WTC11 (cell line): ENCODE measurements at regions not wholly inside any gene's neighbourhood (a gene's known extent, or its start where the extent isn't known, plus 50 kb on each side); places are given as distances from the start of the nearest gene placed in this dataset.

Source experiments
- ATAC-seq: fragments of 200-7000 bp; cut with Tn5 transposase; 2 replicates; pipeline ENCODE4 v1.10.0; 2021; ENCODE audit warnings: mild to moderate bottlenecking, moderate library complexity
- CTCF ChIA-PET: fragments of 300-600 bp; sonication (Branson Sonifier 250); formaldehyde crosslinking; loops from one replicate; lab custom pipeline; 2021; ENCODE audit warnings: antibody characterized with exemption; lab: Charles Lee
- POLR2A ChIA-PET: fragments of 350-600 bp; sonication (Branson Sonifier 250); formaldehyde crosslinking; loops from one replicate; lab custom pipeline; 2021; ENCODE audit warnings: antibody characterized with exemption; lab: Charles Lee
- DNase-seq: peaks from one replicate; pipeline ENCODE4 v3.0.0; 2021; ENCODE audit warnings: low spot score
- H3K27ac Mint-ChIP-seq: 2 replicates; pipeline ENCODE4 v1.8.0; 2021; ENCODE audit warnings: mixed read lengths
- H3K27me3 Mint-ChIP-seq: 2 replicates; pipeline ENCODE4 v1.8.0; 2021; ENCODE audit warnings: low read depth, mild to moderate bottlenecking, moderate library complexity, mixed read lengths
- H3K36me3 Mint-ChIP-seq: 2 replicates; pipeline ENCODE4 v1.8.0; 2021; ENCODE audit warnings: mixed read lengths
- H3K4me1 Mint-ChIP-seq: 2 replicates; pipeline ENCODE4 v1.8.0; 2022; ENCODE audit warnings: mixed read lengths
- H3K4me3 Mint-ChIP-seq: 2 replicates; pipeline ENCODE4 v1.8.0; 2021; ENCODE audit warnings: mild to moderate bottlenecking, moderate library complexity, mixed read lengths
- H3K9me3 Mint-ChIP-seq: 2 replicates; pipeline ENCODE4 v1.8.0; 2021; ENCODE audit warnings: mixed read lengths
- AFF4 ChIP-seq: sonication (generic); formaldehyde crosslinking; IDR thresholded peaks from 2 replicates; pipeline ENCODE4 v1.8.1; 2023; ENCODE audit warnings: mild to moderate bottlenecking, missing genetic modification reagents, borderline replicate concordance
- CDX4 ChIP-seq: fragments of 250-450 bp; sonication (Bioruptor Pico); IDR thresholded peaks from 2 replicates; pipeline ENCODE4 v1.9.0; 2021; ENCODE audit warnings: moderate library complexity, mild to moderate bottlenecking, inconsistent platforms, borderline replicate concordance
- ELF4 ChIP-seq: sonication (generic); formaldehyde crosslinking; IDR thresholded peaks from 2 replicates; pipeline ENCODE4 v1.8.1; 2022; ENCODE audit warnings: low read depth, mild to moderate bottlenecking, moderate library complexity, missing genetic modification reagents
- FOXJ3 ChIP-seq: sonication (generic); formaldehyde crosslinking; IDR thresholded peaks from 2 replicates; pipeline ENCODE4 v1.9.0; 2021; ENCODE audit warnings: missing genetic modification reagents, mild to moderate bottlenecking, borderline replicate concordance
- FOXK1 ChIP-seq: sonication (generic); formaldehyde crosslinking; IDR thresholded peaks from 2 replicates; pipeline ENCODE4 v1.8.0; 2022; ENCODE audit warnings: mild to moderate bottlenecking, moderate library complexity, missing genetic modification reagents
- FOXP1 ChIP-seq: sonication (generic); formaldehyde crosslinking; IDR thresholded peaks from 2 replicates; pipeline ENCODE4 v1.8.0; 2022; ENCODE audit warnings: missing genetic modification reagents, mild to moderate bottlenecking, moderate library complexity, borderline replicate concordance
- MYBL2 ChIP-seq: sonication (generic); formaldehyde crosslinking; IDR thresholded peaks from 2 replicates; pipeline ENCODE4 v1.8.1; 2023; ENCODE audit warnings: mild to moderate bottlenecking, moderate library complexity, missing genetic modification reagents
- NFATC4 ChIP-seq: fragments of 250-450 bp; sonication (Bioruptor Pico); IDR thresholded peaks from 2 replicates; pipeline ENCODE4 v1.9.0; 2021; ENCODE audit warnings: mild to moderate bottlenecking
- PREB ChIP-seq: sonication (generic); formaldehyde crosslinking; IDR thresholded peaks from 2 replicates; pipeline ENCODE4 v1.8.1; 2022; ENCODE audit warnings: mild to moderate bottlenecking, missing genetic modification reagents, moderate library complexity, borderline replicate concordance
- PRRX2 ChIP-seq: fragments of 250-450 bp; sonication (Bioruptor Pico); IDR thresholded peaks from 2 replicates; pipeline ENCODE4 v1.8.0; 2021; ENCODE audit warnings: mild to moderate bottlenecking
- TP53 ChIP-seq: sonication (generic); formaldehyde crosslinking; IDR thresholded peaks from 2 replicates; pipeline ENCODE4 v1.8.1; 2023; ENCODE audit warnings: mild to moderate bottlenecking, missing genetic modification reagents
- USF2 ChIP-seq: sonication (generic); formaldehyde crosslinking; IDR thresholded peaks from 2 replicates; pipeline ENCODE4 v1.8.1; 2023; ENCODE audit warnings: mild to moderate bottlenecking, missing genetic modification reagents, moderate library complexity
- ZBTB43 ChIP-seq: sonication (generic); formaldehyde crosslinking; IDR thresholded peaks from 2 replicates; pipeline ENCODE4 v1.8.1; 2023; ENCODE audit warnings: mild to moderate bottlenecking, missing genetic modification reagents
- ZNF219 ChIP-seq: sonication (generic); formaldehyde crosslinking; IDR thresholded peaks from 2 replicates; pipeline ENCODE4 v1.8.0; 2023; ENCODE audit warnings: missing genetic modification reagents, mild to moderate bottlenecking, borderline replicate concordance
- ZNF263 ChIP-seq: sonication (generic); formaldehyde crosslinking; IDR thresholded peaks from 2 replicates; pipeline ENCODE4 v1.8.1; 2022; ENCODE audit warnings: low read depth, mild to moderate bottlenecking, moderate library complexity, missing genetic modification reagents
- ZNF317 ChIP-seq: sonication (generic); formaldehyde crosslinking; IDR thresholded peaks from 2 replicates; pipeline ENCODE4 v1.8.1; 2023; ENCODE audit warnings: low read depth, mild to moderate bottlenecking, moderate library complexity, missing genetic modification reagents, borderline replicate concordance
- ZNF416 ChIP-seq: fragments of 250-450 bp; sonication (Bioruptor Pico); IDR thresholded peaks from 2 replicates; pipeline ENCODE4 v1.9.0; 2021; ENCODE audit warnings: mild to moderate bottlenecking, inconsistent platforms
- ZNF423 ChIP-seq: fragments of 250-450 bp; sonication (Bioruptor Pico); IDR thresholded peaks from 2 replicates; pipeline ENCODE4 v2.1.2; 2022; ENCODE audit warnings: mild to moderate bottlenecking, moderate library complexity
- ZNF512 ChIP-seq: sonication (generic); formaldehyde crosslinking; IDR thresholded peaks from 2 replicates; pipeline ENCODE4 v1.8.1; 2022; ENCODE audit warnings: missing genetic modification reagents, borderline replicate concordance

GRCh38 chr4:67091673-67092072 lies 453.6 kb downstream of the CENPC start:
- H3K4me3 Mint-ChIP-seq, result no peak overlapping the region
- no peak for ATAC-seq

More at GRCh38 chr4:67091673-67092072, 453.6 kb downstream of the CENPC start:
- Mint-ChIP-seq H3K4me1 (no peaks in the 10 kb centered on the region), H3K27me3 (no peaks in the 10 kb centered on the region), H3K9me3 (no peaks in the 10 kb centered on the region), H3K36me3 (no peaks in the 10 kb centered on the region), H3K27ac (no peak overlapping the region)
- no peak for DNase-seq
- ChIA-PET POLR2A (no interaction called here), CTCF (no interaction called here)
- TF ChIP-seq ELF4 (CRISPR knock-in tag) (no peak), AFF4 (no peak), TP53 (CRISPR knock-in tag) (no peak), ZNF317 (CRISPR knock-in tag) (no peak), USF2 (CRISPR knock-in tag) (no peak), PRRX2 (CRISPR knock-in tag) (no peak), ZNF219 (CRISPR knock-in tag) (no peak), FOXJ3 (CRISPR knock-in tag) (no peak), FOXP1 (no peak), ZNF416 (no peak), CDX4 (no peak), ZNF263 (CRISPR knock-in tag) (no peak), PREB (no peak), FOXK1 (CRISPR knock-in tag) (no peak), ZNF512 (CRISPR knock-in tag) (no peak), NFATC4 (CRISPR knock-in tag) (no peak), ZNF423 (CRISPR knock-in tag) (no peak), MYBL2 (no peak), ZBTB43 (CRISPR knock-in tag) (no peak)
